ENCODE measurements at regions not wholly inside any gene's neighbourhood (a gene's known extent, or its start where the extent isn't known, plus 50 kb on each side); places are given as distances from the start of the nearest gene placed in this dataset.
"Not testable (repeated sequence)": the region's sequence is repeated elsewhere in the genome, so short reads cannot be mapped to it uniquely, and the experiment has no call there.

GRCh38 chr14:56004786-56005185, 113.4 kb upstream of the PELI2 start:
- intact Hi-C loops (cut with DNase I): loop anchor here in 1 of 4 donors (2.0 kb wide), 1 partner anchor 16 kb away; no protein-coding TSS in a partner anchor
- peak overlapping the region; percentile 17 for H3K4me3 ChIP-seq
- no peaks in the 10 kb centered on the region for H3K36me3 ChIP-seq
- H3K27ac ChIP-seq: peak overlapping the region; percentile 61 to 92
- TF ChIP-seq POLR2A (IDR thresholded peaks at IDR 0.05): peak; percentile 35
- TF ChIP-seq EP300 (IDR thresholded peaks at IDR 0.05): no peak
- TF ChIP-seq CTCF (IDR thresholded peaks at IDR 0.05): no peak
- no peaks in the 10 kb centered on the region for H3K9me3 ChIP-seq
- peak; percentile 51 to 67 (median 60) for DNase-seq
- peaks cover 2% of the 10 kb centered on the region for H3K4me1 ChIP-seq (ENCODE audit: insufficient read depth)
- 3 to 5% (median 4%) methylated on average over 14 of the region's 14 CpGs for WGBS, 3 donors
- H3K27me3 ChIP-seq: no peaks in the 10 kb centered on the region

GRCh38 chr14:56005191-56006053, 112.8 kb upstream of the PELI2 start:
- intact Hi-C loops (cut with DNase I): loop anchor here in 1 of 4 donors (2.0 kb wide), 1 partner anchor 15 kb away; no protein-coding TSS in a partner anchor

GRCh38 chr14:56007491-56007890, 110.7 kb upstream of the PELI2 start:
- WGBS, 3 donors: 86 to 89% (median 89%) methylated on average over 5 of the region's 5 CpGs
- DNase-seq; H3K36me3 ChIP-seq; H3K4me1 ChIP-seq (ENCODE audit: insufficient read depth); intact Hi-C loops (cut with DNase I); H3K4me3 ChIP-seq; H3K27ac ChIP-seq; H3K27me3 ChIP-seq; H3K9me3 ChIP-seq: not testable (repeated sequence)

More at GRCh38 chr14:56005191-56006053, 112.8 kb upstream of the PELI2 start:
- Histone ChIP-seq H3K36me3 (no peaks in the 10 kb centered on the region), H3K27me3 (no peaks in the 10 kb centered on the region), H3K27ac (peak overlapping the region; percentile 61 to 92), H3K9me3 (no peaks in the 10 kb centered on the region), H3K4me3 (peak overlapping the region; percentile 17), H3K4me1 (ENCODE audit: insufficient read depth) (peaks cover 2% of the 10 kb centered on the region)
- WGBS, 3 donors: 10 to 19% (median 11%) methylated on average over 11 of the region's 11 CpGs
- TF ChIP-seq EP300 (IDR thresholded peaks at IDR 0.05) (no peak), POLR2A (IDR thresholded peaks at IDR 0.05) (no peak)
- DNase-seq: peak; percentile 47 to 63 (median 61)

- DNase-seq: no peak
- Histone ChIP-seq H3K27ac (no peak overlapping the region), H3K27me3 (no peaks in the 10 kb centered on the region), H3K4me1 (ENCODE audit: insufficient read depth) (peaks cover 2% of the 10 kb centered on the region), H3K4me3 (no peak overlapping the region), H3K36me3 (no peaks in the 10 kb centered on the region), H3K9me3 (no peaks in the 10 kb centered on the region)
- TF ChIP-seq EP300 (IDR thresholded peaks at IDR 0.05) (no peak), CTCF (IDR thresholded peaks at IDR 0.05) (no peak), POLR2A (IDR thresholded peaks at IDR 0.05) (no peak)
- intact Hi-C loops (cut with DNase I): no loop called here
- 88 to 100% (median 89%) methylated on average over 1 of the region's 1 CpG for WGBS, 3 donors
These were observed 110.1 kb upstream of the PELI2 start for GRCh38 chr14:56008150-56008549.

GRCh38 chr14:56008661-56009060, 109.5 kb upstream of the PELI2 start:
- intact Hi-C loops (cut with DNase I): not testable (repeated sequence)

GRCh38 chr14:56023661-56024081, 94.5 kb upstream of the PELI2 start:
- Histone ChIP-seq H3K4me3 (no peak overlapping the region), H3K27me3 (no peaks in the 10 kb centered on the region), H3K36me3 (no peaks in the 10 kb centered on the region), H3K4me1 (ENCODE audit: insufficient read depth) (peaks cover 4% of the 10 kb centered on the region), H3K27ac (no peak overlapping the region), H3K9me3 (no peaks in the 10 kb centered on the region)
- no peak for TF ChIP-seq POLR2A (IDR thresholded peaks at IDR 0.05)
- TF ChIP-seq EP300 (IDR thresholded peaks at IDR 0.05): no peak
- no peak for TF ChIP-seq CTCF (IDR thresholded peaks at IDR 0.05)
- no peak for DNase-seq
- WGBS, 3 donors: 72 to 80% (median 77%) methylated on average over 2 of the region's 2 CpGs
- intact Hi-C loops (cut with DNase I): no loop called here

More at GRCh38 chr14:56008661-56009060, 109.5 kb upstream of the PELI2 start:
- not testable (repeated sequence) for H3K4me1 ChIP-seq (ENCODE audit: insufficient read depth); H3K4me3 ChIP-seq; H3K36me3 ChIP-seq; H3K27me3 ChIP-seq; H3K27ac ChIP-seq; H3K9me3 ChIP-seq; DNase-seq
- 96 to 97% (median 97%) methylated on average over 3 of the region's 3 CpGs for WGBS, 3 donors

Data from ovary (tissue), 7 donors.